Vagina (tissue), 2 donors: ENCODE measurements at regions not wholly inside any gene's neighbourhood (a gene's known extent, or its start where the extent isn't known, plus 50 kb on each side); places are given as distances from the start of the nearest gene placed in this dataset.

Experiments used
- CTCF ChIP-seq, 3 experiments: fragments of 450-650 bp in 2 of 3; fragments of 200-600 bp in 1 of 3; sonication (generic) in 1 of 3; IDR thresholded peaks; one replicate each; pipeline ENCODE4 v1.5.1; 2017 to 2019; ENCODE audit warnings: antibody characterized with exemption in 3 of 3, mild to moderate bottlenecking in 2 of 3, moderate library complexity in 2 of 3
- POLR2A ChIP-seq, 2 donors: fragments of 450-650 bp; IDR thresholded peaks; one replicate each; pipeline ENCODE4 v1.6.1; 2017; ENCODE audit warnings: antibody characterized with exemption in 2 of 2, mild to moderate bottlenecking in 2 of 2, moderate library complexity in 2 of 2
- POLR2AphosphoS5 ChIP-seq, 2 donors: sonication (generic); formaldehyde crosslinking; IDR thresholded peaks; one replicate each; pipeline ENCODE4 v1.9.0; 2017; ENCODE audit warnings: antibody characterized with exemption in 2 of 2, mild to moderate bottlenecking in 2 of 2, low read depth in 1 of 2; ENCODE audit not compliant: insufficient read depth in 1 of 2

DNA sequence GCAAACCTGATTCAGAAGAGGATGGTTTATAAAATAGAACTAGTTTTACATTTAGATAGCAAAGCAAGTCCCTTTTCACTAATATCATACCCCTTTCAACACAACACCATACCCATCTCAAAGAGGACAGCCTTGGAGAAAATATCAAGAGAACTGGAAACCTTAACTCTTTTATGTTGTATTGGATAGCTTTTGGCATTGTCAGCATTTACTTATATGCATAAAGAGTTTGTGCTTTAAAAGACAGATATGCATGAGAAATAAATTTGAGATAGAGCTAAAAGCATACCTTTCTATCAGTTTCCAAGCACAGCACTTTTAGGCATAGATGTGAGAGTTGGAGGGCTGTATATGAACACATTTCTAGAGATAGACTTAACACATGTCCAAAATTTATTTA is 799.3 kb upstream of the ACO1 start:
- TF ChIP-seq CTCF (IDR thresholded peaks at IDR 0.05) = no peak
- TF ChIP-seq POLR2AphosphoS5 (IDR thresholded peaks at IDR 0.05; ENCODE audit: insufficient read depth in 1 of 2, low read depth in 1 of 2) = no peak
- TF ChIP-seq POLR2A (IDR thresholded peaks at IDR 0.05) = no peak
